HL-60/S4 treated with retinoic acid at 250 ng/mL for 4 days and 3 days (cell line): ENCODE measurements at regions not wholly inside any gene's neighbourhood (a gene's known extent, or its start where the extent isn't known, plus 50 kb on each side); places are given as distances from the start of the nearest gene placed in this dataset.
"Not testable (repeated sequence)": the region's sequence is repeated elsewhere in the genome, so short reads cannot be mapped to it uniquely, and the experiment has no call there.

Experiments
- in situ Hi-C: fragments of 300-500 bp; cut with MboI; formaldehyde crosslinking; loops from 2 replicates; pipeline ENCODE4 v1.7.0; 2022; ENCODE audit warnings: low sequenced_read_pairs

DNA sequence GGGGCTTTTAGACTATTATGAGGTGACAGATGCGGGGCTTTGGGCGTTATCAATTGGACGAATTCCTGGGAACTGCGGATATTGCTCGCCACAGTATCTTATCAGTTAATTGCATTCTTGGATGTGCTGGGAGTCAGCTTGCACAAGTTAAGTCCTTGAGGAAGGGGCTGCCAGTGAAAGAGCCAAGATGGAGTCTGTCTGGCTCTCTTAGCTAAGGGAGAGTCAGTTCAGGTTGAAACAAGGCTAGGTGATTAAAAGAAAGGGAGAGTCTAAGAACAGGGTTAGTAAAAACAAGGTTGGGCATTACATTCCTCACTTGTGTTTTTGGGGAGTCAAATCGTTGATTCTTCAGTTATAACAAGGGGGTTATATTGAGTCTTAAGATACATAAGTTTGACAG, 162.5 kb upstream of the CCZ1B start:
- in situ Hi-C loops = not testable (repeated sequence)

DNA sequence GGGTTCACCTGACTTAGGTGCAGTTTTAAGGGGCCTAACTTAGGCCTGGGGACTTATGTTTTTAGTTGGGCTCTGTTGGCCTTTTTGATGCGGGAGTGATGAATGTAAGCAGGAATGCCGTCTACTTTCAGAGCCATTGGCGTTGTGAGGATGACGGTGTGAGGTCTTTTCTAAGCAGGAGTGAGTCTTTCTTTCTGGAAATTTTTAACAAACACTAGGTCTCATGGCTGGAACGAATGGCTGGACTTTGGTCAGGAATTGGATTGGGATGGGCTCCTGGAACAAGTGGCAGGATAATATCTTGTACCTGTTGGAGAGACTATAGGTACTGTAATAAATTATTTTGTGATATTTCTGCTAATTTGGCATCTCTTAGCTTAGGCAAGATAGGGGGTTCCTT, 163.9 kb upstream of the CCZ1B start:
- in situ Hi-C loops = not testable (repeated sequence)

DNA sequence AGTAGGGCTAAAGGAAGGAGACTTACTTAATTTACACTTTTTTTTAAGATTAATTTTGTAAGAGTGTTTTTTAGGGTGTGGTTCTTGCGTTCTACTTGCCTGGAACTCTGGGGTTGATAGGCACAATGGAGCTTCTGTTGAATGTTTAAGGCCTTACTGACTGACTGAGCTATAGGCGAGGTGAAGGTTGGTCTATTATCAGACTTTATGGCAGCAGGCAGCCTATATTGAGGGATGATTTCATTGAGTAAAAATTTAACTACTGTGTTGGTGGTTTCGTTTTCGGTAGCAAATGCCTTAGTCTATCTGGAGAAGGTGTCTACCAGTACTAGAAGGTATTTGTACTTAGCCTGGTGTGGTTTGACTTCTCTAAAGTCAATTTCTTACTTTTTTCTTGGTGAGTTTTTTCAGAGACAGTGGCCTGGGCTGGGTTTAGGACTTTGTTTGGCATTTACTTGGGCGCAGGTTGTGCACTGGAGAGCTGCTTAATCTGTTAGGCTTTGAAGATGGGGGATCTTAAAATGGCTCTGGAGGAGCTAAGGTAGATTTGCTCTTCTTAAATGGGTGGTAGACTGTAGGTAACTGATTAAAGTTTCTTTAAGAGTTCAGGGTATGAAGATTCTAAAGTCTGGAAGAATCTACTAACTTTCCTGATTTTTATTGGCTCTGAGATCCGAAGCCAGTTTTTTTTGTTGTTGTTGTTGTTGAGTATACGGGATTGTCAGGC, 164.5 kb upstream of the CCZ1B start:
- in situ Hi-C loops = not testable (repeated sequence)

DNA sequence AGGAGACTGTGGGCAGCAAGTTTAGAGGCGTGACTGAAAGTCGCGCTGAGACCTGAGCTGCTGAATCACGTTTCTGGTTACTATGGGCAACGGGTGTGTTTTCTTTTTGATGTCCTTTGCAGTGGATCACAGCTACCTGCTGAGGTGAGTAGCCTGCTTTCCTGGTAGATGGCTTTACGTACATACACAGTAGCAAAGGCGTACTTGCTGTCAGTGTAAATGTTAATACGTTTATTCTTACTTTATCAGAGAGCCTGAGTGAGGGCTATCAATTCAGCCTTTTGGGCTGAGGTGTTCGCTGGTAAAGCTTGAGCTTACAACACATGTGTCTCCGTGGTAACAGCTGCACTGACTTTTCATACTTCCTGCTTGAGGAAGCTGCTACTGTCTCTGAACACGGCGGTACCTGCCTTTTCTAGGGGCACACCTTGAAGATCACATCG, 165.1 kb upstream of the CCZ1B start:
- in situ Hi-C loops = not testable (repeated sequence)

DNA sequence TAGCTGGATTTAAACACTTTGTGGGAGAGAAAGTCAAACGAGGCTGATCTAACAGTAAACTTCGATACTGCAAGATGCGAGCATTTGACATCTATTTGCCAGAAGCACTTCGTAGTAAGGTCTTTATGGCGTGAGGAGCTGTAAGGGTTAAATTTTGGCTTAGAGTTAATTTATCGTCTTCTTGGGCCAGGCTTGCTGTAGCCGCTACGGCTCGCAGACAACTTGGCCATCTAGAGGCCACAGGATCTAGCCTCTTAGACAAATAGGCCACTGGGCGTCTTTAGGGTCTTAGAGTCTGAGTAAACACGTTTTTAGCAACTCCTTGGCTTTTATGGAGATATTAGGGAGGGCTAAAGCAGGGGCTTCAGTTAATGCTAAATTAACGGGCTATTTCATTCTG, 165.6 kb upstream of the CCZ1B start:
- in situ Hi-C loops = not testable (repeated sequence)

DNA sequence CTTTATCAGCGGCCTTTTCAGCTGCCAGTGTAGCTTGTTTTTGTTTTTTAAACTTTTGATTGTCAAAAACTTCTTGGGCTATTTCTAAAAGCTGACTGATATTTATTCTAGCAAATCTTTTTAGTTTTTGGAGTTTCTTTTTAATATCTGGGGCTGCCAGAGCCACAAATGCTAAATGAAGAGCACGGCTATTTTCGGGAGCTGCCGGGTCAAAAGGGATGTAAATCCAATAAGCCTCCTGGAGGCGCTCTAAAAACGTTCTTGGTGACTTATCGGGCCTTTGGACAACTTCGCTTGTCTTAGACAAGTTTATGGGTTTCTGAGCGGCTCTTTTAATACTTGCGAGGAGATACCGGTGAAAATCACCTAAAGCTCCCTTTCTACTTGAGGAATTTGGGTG, 166.1 kb upstream of the CCZ1B start:
- in situ Hi-C loops = not testable (repeated sequence)

DNA sequence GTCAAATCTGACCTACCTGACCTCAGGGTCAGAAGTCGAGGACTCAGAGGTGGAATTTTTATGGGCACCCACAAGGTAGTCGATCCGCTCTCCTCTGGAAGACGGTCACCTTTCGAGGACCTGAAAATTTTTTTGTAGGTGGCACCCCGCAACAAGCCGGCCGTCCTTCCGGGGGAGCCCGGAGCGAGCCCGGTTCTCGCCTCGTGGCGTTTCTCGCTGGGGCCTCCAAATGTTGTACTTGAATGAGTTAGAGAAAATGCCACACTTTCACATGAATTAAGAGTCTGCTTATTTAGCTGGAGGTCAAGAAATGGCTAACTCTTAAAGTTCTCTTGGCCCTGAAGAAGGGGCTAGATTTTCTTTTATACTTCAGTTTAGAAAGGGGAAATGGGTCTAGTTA, 169.0 kb upstream of the CCZ1B start:
- in situ Hi-C loops = not testable (repeated sequence)

DNA sequence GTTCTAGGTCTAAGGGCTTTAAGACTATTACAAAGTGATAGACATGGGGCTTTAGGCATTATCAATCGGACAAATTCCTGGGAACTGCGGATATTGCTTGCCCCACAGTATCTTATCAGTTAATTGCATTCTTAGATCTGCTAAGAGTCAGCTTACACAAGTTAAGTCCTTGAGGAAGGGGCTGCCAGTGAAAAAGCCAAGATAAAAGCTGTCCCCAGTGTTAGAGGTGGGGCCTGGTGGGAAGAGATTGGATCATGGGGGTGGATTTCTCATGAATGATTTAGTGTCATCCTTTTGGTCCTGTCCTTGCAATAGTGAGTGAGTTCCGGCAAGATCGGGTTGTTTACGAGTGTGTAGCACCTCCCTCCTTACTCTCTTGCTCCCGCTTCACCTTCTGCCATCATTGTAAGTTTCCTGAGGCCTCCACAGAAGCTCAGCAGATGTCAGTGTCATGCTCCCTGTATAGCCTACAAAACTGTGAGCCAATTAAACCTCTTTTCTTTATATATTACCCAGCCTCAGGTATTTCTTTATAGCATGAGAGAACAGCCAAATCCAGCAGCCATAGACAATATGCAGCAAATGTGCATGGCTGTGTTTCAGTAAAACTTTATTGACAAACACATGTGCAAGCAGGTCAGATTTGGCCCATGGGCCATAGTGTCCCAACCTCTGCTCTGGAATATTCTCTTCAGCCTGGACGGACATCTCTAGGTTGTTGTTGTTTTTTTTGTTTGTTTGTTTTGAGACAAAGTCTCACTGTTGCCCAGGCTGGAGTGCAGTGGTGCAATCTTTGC, 169.6 kb upstream of the CCZ1B start:
- in situ Hi-C loops = not testable (repeated sequence)

DNA sequence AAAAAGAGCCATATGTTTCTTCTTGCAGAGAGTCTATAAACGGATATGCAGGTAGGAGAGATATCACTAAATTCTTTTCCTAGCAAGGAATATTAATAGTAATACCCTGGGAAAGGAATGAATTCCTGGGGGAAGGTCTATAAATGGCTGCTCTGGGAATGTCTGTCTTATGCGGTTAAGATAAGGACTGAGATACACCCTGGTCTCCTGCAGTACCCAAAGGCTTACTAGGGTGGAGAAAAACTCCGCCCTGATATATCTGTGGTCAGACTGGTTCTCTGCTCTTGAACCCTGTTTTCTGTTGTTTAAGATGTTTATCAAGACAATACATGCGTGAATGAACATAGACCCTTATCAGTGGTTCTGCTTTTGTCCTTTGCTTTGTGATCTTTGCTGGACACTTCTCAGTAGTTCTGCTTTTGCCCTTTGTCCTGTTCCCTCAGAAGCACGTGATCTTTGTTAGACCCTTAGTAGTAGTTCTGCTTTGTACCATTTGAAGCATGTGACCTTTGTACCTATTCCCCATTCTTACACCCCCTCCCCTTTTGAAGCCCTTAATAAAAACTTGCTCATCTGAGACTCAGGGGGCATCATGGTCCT, 173.1 kb upstream of the CCZ1B start:
- in situ Hi-C loops = not testable (repeated sequence)

DNA sequence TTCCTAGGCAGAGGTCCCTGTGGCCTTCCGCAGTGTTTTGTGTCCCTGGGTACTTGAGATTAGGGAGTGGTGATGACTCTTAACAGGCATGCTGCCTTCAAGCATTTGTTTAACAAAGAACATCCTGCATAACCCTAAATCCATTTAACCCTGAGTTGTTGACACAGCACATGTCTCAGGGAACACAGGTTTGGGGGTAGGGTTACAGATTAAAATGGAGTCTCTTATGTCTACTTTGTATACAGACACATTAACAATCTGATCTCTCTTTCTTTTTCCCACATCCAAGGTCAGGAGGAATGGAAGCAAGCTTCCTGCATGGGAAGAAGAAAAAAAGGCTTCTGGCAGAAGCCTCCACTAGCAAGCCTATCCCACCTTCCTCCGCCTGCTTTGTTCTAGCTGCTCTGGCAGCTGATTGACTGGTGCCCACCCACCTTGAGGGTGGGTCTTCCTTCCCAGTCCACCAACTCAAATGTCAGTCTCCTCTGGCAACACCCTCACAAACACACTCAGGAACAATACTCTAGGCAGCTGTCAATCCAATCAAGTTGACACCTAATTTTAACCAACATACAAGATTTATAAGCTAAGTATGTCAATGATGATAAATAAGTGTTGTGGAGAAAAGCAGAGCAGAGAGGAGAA, 176.5 kb upstream of the CCZ1B start:
- in situ Hi-C loops = no loop called here

DNA sequence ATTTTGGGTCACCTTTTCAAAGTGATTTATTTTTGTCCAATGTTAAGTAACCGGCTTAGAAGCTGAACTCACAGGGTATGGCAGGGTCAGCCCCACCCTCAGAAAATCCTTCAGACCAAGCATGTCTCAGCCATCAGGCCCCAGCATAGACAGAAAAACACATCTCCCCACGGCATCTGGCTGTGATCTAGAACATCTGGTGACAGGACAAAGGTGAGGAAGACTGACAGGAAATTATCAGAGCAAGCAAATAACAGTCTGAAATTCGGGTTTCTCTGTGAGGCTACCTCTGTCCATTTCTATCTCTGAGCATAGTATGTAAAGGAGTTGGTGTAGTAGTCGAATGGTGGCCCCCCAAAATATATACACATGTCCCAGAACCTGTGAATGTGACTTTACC, 177.0 kb upstream of the C1GALT1 start:
- in situ Hi-C loops = no loop called here

DNA sequence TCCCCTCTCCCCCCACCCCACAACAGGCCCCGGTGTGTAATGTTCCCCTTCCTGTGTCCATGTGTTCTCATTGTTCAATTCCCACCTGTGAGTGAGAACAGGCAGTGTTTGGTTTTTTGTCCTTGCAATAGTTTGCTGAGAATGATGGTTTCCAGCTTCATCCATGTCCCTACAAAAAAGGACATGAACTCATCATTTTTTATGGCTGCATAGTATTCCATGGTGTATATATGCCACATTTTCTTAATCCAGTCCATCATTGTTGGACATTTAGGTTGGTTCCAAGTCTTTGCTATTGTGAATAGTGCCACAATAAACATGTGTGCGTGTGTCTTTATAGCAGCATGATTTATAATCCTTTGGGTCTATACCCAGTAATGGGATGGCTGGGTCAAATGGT, 176.4 kb upstream of the C1GALT1 start:
- in situ Hi-C loops = not testable (repeated sequence)

DNA sequence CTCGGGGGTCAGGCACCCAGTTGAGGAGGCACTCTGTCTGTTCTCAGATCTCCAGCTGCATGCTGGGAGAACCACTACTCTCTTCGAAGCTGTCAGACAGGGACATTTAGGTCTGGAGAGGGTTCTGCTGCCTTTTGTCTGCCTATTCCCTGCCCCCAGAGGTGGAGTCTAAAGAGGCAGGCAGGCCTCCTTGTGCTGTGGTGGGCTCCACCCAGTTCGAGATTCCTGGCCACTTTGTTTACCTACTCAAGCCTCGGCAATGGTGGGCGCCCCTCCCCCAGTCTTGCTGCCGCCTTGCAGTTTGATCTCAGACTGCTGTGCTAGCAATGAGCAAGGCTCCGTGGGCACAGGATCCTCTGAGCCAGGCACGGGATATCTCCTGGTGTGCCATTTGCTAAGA, 171.1 kb upstream of the C1GALT1 start:
- in situ Hi-C loops = not testable (repeated sequence)

DNA sequence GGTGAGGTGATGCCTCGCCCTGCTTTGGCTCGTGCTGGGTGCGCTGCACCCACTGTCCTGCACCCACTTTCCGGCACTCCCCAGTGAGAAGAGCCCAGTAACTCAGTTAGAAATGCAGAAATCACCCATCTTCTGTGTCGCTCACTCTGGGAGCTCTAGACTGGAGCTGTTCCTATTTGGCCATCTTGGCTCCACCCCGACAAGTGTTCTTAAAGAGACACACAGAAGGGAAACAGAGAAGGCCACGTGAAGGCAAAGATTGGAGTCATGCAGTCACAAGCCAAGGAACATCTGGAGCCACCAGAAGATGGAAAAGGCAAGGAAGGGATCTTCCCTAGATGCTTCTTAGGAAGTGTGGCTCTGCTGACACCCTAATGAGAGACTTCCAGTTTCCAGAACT, 170.6 kb upstream of the C1GALT1 start:
- in situ Hi-C loops = not testable (repeated sequence)

DNA sequence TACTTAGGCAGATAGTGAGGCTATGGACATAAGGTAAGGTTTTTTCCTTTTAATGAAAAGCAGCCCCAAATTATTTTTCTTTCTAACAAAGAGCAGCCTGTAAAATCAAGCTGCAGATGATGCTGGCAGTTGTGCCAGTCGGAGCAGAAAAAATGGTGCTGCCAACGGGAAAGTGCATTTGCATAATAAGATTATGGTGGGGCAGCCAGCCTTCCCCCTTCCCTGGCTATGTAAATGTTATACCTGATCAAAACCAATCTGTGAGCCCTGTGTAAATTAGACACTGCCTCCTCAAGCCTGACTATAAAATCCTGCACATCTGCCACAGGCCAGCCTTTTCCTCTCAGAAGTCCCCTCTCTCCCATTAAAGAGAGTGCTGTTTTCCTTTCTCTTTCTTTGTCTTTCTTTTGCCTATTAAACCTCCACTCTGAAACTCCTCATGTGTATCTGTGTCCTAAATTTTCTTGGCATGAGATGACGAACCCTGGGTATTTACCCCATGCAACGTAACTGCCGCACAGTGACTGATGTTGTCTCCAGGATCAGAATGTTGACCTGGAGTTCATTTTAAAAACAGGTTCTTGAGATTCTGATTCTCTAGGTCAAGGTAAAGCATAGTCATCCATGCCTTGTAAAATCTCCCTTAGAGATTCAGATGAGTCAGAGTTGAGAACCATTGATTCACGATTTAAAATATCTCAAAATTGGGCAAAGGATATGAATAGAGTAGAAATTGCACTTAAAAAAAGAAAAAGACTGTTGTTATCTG, 167.3 kb upstream of the C1GALT1 start:
- in situ Hi-C loops = no loop called here

DNA sequence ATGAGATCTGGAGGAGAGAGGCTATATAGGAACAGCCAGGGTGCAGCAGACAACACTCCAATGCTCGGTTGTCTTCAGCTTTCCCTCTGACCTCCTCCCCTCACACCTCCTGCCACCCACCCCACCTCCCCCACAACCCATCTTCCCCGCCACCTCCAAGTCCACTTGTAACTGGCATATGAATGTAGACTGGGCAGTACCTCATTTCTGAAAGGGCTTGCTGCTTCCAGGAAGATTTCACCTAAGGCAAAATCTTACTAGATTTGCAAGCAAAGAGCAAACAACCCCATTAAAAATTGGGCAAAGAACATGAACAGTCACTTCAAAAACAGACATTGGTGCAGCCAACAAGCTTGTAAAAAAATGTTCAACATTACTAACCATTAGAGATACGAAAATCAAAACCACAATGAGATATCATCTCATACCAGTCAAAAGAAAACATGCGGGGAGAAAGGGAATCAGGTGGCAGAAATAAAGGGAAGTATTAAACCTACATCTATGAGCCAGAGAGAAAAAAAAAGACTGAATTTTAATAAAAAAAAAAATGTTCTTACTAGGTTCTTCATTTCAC, 164.6 kb upstream of the C1GALT1 start:
- in situ Hi-C loops = no loop called here

DNA sequence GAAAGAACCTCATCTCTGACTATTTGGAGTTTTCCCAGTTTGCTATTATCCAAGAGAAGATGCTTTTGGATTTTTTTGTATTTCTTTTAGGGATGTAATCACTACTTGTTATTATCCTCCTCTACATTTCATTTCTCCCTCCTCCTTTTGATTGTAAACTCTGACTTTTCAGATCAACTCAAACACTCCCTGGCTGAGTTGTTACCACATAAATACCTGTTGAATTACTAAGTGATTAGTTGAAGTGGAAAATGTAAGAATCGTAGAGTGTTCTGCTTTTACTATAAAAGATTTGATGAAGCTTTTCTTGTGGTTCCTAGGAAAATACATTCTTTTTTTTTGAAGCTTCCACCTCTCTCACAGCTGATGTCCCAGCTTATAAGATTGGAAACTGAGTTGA, 164.1 kb upstream of the C1GALT1 start:
- in situ Hi-C loops = no loop called here

DNA sequence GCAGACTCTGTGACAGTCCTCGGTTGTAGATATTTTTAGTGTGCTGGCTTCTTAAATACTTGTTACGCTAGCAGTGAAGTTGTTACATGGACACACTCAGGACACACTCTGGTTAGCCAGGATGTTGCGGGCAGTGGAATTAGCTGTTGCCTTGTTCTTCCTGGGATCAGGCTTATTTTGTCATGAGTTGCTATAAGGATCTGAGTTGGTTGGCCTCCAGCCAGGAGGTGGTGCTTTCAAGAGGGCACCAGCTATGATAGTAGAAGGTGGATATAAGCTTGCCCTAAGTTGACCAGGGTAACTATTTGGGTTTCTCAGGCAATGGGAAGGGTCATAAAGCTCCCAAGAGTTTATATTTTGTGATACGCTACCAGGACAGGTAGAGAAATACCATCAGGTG, 150.1 kb upstream of the C1GALT1 start:
- in situ Hi-C loops = no loop called here

DNA sequence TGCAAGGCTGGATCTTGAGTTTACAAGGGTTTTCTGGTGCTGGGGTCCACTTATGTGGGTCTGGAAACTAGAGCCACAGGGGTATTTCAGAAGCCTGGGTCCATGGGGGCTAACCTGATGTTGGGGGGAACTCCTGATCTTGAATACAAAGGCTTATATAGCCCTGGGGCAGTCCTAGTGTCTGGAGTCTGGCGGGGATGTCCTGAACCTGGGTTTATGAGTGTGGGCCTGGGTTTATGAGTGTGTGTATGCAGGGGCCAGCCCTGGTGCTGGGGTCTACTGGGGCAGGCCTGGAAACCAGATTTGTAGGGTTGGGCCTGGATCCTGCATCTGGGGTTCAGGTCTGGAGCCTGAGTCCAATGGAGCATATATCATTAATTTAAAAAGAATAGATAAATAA, 146.5 kb upstream of the C1GALT1 start:
- in situ Hi-C loops = no loop called here

DNA sequence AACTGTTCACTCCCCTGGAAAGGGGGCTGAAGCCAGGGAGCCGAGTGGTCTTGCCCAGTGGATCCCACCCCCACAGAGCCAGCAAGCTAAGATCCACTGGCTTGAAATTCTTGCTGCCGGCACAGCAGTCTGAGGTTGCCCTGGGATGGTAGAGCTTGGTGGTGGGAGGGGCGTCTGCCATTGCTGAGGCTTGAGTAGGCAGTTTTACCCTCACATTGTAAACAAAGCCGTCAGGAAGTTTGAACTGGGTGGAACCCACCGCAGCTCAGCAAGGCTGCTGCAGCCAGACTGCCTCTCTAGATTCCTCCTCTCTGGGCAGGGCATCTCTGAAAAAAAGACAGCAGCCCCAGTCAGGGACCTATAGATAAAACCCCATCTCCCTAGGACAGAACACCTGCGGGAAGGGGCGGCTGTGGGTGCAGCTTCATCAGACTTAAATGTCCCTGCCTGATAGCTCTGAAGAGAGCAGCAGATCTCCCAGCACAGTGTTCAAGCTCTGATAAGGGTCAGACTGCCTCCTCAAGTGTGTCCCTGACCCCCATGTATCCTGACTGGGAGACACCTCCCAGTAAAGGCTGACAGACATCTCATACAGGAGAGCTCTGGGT, 140.0 kb upstream of the C1GALT1 start:
- in situ Hi-C loops = not testable (repeated sequence)
